ENCODE measurements at regions not wholly inside any gene's neighbourhood (a gene's known extent, or its start where the extent isn't known, plus 50 kb on each side); places are given as distances from the start of the nearest gene placed in this dataset.

DNA sequence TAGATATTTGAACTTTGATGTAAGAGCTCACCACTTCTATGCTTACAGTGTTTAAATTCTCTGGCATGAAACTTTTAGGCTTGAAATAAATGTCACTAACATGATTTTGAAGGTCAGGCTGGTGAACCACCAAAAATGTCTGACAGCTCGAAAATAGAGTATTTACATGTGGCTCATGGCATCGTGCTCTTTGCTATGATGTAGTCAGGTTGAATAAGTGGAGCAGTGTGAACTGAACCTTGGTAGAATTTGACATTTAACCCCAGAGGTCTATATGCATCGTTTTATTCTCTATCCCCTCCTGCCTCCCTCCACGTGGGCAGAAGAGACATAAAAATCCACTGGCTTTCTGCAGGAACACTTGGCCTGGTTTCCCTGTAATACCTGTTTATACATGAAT lies 369.7 kb upstream of the ATP2B1 start:
- DNase-seq (ENCODE audit: low read depth): no peak

DNA sequence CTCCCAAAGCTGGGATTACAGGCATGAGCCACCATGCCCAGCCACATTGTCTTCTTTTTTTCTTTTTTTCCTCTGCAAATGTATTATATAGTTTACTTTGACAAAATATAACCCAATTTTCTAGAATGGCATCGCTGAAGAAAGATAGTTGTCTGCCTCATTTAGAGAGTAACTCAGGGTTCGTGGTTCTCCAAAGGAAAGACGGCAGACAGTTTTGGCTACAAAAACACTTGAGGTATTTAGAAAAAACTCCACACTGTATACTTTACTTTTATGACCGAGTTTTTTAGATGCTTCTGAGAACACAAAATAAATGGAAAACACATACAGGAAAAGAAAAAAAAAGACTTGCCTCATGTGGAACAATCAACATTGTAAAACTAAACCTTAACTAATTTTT lies 369.1 kb upstream of the ATP2B1 start:
- no peak for DNase-seq (ENCODE audit: low read depth)

DNA sequence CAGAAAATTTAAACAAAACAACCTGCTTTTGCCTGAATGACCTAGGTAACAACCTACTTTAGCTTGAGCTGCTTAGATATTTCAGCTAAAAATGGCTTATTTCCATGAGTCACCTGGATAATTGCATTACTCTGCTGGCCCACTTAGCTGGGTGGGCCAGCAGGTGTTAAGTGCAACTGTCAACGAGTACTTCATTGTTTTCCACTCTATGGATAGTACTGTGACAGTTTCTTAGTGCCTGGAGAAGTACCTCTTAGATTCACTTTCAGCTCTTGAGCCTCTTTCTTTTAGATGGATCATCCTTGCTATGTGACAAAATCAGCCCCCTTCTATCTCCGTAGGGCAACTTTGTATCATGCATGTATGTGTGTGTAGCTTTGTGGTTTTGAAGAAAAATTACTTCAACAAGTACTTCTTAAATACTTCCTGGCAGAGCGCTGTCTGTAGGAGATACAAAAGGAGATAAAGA lies 368.2 kb upstream of the ATP2B1 start:
- DNase-seq (ENCODE audit: low read depth): no peak

DNA sequence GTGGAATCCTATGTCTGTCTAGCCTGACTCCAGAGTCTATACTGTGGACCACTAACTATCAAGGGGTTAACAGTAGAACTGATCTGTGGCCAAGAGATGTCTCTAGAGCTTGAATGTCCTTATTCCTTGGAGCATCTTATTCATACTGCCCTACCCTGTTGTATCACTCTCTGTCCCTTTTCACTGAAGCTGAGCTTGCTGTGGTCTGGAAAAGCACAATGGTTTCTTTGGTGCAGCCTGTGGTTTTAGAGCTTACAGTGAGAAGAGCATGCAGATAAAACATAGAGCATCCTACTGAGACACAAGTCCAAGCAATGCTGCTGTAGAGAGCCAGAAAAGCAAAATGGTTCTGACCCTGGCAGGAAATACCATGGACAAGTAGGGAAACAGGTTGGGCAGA lies 367.0 kb upstream of the ATP2B1 start:
- DNase-seq (ENCODE audit: low read depth): no peak

DNA sequence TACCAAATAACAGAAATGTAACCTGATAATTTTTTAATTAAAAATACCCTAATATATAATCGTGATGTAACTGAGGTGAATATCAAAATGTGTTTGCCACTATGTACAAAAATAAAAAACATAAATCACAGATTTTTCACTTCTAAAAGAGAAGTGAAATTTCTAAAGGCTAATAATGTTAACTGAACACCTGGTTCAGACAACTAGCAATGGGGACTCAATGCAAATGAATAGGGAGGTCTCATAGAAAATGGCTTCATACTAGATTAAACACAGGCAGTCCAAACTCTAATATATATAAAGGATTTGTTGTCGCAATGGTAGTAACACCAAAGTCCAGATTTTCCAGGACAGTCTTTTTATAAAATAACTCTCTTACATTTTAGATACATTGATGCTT lies 365.4 kb upstream of the ATP2B1 start:
- DNase-seq (ENCODE audit: low read depth): no peak

DNA sequence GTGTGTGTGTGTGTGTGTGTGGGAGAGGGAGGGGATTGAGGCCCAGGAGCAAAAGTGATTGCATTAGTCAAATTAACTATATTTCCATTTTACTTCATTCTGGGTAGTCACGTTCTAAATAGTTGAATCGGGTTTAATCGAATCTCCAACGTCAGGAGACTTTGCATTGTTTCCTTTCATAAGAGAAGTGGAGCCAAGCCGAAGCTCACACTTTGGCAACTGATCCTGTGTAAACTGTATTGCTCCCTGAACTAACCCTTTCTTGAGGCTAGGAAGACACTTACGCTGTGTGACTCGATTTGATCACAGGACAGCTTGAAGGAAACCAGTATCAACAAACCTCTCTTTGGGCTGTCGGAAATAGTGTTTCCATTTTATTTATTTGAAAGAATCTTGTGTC lies 363.4 kb upstream of the ATP2B1 start:
- no peak for DNase-seq (ENCODE audit: low read depth)

DNA sequence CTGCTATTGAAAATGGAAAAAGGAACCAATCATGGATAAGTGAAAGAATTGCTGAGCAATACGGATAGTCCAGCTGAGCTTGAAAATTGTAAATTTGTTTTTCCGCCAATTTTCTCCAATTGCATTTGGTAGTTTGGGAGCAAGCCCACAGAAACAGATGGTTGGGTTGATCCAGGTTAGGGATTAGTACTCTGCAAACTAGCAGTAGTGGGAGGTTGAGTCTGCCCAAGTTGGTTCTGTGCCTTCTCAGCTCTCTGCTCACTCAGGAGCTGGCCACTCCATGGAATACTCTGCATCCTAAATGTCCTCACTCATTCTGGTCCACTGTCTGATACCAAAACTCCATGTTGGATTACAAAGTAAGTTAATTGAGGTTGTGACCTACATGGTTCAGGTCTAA lies 361.1 kb upstream of the ATP2B1 start:
- DNase-seq (ENCODE audit: low read depth): no peak

DNA sequence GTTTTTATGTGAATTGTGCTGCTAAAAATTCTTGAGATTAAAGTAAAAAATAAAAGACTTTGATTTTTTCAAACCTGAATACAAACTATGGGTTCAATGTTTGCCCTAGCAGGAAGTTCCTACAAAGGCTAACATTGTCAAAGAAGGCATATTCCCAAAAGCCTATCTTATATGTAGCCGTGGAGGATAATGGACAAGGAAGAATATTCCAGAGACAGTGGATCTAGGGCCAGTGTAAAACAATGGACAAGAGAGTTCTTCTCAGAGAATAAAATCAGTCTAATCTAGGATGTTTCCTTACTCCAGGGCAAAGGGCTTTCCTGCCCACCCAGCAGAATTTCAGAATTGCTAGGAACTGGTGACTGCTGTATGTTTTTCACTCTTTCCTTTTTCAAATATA lies 359.2 kb upstream of the ATP2B1 start:
- DNase-seq (ENCODE audit: low read depth): no peak

DNA sequence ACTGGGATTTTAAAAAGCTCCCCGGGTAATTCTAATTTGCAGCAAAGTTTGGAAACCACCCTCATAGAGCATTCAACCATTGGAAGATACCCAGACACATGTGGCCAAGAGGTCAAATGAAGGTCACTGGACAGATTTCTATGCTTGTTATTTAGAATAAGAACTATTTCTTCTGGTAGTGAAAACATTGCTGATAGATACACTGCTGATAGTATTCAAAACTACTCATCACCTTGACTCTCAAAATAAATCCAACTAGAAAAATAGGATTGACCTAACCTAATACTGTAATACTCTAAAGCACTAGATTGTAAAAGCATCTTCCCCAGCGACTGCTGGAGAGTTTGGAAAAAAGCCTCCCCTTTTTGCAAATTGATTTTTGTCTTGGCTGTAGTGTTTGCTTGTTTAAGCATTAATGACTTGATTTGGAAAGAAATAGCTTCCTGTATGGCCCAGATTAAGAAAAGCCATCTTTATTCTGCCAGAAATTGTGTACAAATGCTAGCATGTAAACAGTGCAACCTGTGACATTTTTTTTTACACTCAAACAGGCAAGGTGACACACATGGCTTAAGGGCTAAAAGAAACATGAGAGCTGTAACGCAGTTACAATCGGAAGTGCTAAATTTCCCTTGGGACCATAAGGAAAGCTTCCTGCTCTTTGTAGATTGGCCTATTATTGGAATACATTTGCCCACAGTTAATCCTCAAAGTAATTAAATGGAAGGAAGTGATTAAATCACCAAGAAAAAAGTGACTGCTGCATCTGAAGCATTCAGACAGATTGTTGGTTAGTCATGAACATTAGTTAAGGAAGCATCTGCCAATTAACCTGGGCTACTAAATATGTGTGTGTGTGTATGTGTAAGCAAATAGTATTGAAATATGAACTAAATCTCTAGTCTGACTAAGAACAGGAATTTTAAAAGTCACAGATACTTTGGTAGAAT lies 356.5 kb upstream of the ATP2B1 start:
- DNase-seq (ENCODE audit: low read depth): no peak

DNA sequence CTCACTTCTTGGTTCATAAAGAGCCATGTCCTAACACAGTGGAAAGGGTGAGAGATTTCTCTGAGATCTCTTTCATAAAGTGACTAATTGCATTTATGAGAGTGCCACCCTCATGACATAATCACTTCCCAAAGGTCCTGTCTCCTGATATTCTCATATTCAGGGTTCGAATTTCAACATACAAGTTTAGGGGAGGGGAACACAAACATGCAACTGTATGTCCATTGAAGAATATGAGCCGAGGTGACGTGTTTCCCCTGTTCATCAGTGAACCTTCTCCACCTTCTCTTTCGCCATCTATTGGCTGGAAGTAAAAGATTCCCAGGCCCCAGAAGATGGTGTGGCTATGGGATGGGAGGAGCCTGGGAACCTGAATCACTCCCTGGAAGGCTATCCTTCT lies 354.2 kb upstream of the ATP2B1 start:
- no peak for DNase-seq (ENCODE audit: low read depth)

DNA sequence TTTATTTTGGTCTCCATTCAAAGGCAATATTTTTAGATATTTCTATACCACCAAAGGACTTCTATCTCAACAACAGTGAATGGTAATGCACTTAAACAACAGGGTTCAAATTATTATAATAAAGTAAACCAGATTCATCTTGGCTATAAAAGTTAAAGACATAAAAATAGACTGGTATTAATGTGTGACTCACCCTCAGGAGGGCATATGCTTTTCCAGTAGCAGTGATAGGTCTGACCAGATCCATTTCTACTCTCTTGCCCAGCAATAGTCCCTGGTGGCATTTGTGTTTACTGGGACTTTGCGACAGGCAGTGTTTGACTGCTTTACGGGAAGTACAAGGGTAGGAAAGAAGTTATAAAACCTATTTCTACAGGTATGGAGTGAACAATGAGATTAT lies 353.2 kb upstream of the ATP2B1 start:
- DNase-seq (ENCODE audit: low read depth): no peak

DNA sequence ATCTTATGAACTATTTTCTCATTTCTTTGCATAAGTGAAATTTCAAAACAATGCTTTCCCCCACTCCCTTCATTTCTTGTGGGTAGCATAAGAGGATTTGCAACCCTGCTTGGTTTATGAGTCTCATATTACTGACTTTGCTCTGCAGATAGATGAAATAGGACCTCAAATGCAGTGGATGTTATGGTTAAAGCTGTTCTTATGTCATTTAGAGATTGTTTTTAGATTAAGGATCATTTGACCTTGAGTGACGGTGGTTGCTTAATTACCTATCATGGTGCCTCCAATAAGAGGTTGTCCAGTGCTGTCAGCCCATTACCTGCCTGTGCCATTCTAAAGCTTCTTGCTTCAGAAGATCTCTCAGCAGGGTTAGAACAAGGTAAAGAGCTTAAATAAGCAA lies 351.4 kb upstream of the ATP2B1 start:
- DNase-seq (ENCODE audit: low read depth): no peak

DNA sequence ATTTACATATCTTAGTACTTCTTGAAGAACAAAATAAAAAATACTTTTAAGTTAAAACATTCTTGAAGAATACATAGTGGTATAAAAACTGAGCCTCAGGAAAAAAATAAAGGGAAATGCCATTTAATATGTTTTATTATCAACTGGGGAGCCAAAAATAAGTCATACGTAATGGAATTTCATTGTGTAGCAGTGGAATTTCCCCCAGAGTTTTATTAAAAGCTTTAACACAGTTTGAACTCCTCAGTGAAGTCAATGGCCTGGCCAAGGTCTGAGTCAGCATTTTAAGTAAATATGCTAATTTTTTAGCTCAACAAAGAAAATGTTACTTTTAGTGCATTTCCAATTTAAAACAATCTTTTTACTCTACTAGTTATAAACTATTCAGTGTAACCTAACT lies 350.1 kb upstream of the ATP2B1 start:
- peak; percentile 74 for DNase-seq (ENCODE audit: low read depth)

DNA sequence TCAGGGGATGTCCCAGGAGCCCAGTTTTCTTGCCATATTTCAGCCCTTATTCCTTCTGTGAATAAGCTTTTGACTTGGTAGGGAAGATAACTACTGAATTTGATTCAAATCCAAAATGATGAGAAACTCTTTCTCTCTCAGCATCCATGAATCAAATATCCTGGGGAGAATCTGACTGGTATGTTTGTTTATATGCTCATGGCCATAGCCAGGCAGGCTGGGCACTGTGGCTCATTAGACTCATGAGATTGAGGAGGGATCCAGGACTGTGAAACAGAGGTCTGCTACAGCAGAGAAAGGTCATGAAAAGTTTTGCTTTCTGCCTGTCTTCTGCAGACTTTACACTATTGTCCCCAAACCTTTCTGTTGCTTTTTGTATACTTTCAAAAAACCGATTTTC lies 346.4 kb upstream of the ATP2B1 start:
- DNase-seq (ENCODE audit: low read depth): no peak

DNA sequence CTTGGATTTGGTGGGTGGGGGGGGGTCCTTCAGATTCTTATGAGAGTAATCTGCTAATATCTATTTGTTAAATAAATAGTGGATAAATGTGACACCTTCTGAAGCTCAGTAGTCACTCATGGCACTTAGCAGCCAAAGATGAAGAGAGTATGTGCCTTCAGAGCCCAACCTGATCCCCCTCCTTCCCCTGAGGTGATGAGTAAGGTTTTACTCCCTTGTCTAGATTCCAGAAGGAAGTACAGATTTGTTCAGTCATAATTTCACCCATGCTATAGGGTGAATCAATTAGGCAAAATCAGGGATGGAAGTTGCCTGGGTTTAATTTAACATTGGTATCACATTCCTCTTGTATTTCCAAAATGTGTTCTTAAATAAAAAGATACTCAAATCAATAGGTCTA lies 340.3 kb upstream of the ATP2B1 start:
- no peak for DNase-seq (ENCODE audit: low read depth)

DNA sequence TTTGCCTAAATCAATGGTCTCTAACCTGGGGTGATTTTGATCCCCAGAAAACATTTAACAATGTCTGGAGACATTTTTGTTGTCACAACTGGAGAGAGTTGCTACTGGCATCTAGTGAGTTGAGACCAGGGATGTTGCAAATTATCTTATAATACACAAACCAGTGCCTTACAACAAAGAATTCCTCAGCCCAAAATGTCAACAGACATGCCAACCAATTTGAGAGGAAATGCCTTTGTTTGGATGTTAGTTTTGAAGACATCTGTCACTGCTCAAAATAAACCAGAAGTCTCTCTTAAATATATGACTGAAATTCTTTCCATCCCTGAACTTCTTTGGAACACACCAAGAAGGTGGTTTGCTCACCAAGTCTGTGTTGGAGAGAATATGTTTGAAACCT lies 336.9 kb upstream of the ATP2B1 start:
- DNase-seq (ENCODE audit: low read depth): no peak

DNA sequence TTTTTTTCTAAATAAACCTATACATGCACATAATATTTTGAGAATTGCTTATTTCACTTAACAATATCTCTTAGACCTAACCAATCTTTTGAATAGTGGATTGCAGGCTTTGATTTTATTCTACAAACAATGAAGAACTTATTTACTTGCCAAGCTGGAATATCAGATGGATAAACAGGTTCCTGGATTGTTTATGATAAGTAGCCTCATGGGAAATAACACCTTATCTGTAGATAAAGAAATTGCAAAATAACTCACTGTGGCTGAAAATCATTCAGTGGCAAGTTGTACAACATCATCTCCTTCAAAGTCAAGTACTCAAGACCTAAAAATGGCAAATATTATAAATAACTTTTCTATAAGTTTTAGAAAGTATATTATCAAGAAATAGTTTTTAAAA lies 335.4 kb upstream of the ATP2B1 start:
- no peak for DNase-seq (ENCODE audit: low read depth)

DNA sequence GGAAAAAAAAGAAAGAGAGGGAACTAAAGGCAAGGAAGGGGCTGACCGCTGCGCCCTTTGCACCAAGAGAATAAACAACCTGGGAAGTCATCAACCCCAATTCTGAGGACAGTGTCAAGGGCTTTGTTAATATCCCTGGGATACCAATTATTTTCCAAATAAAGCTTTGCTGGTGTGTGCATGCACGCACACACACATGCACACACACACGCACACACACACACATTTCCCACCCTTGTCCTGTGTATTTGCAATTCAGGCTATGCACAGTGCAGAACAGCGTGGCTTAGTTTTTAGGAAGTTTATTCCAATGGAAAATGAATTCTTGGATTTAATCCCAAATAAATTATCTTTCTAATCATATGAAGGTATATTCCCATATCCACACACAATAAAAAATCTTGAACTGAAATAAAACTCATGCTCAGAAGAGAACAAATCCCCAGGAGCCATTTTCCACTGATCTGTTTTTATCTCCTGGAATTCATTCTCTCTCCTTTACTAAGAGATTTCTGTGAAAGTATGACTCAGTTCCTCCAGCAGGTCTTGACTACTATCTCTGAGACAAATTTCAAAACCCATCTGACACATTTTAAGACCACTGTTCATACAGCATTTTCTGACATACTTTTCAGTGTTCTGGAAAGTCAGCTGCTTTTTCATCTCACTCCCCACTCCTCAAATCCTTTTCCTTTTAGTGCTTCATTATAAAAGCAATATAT lies 334.4 kb upstream of the ATP2B1 start:
- DNase-seq (ENCODE audit: low read depth): no peak

DNA sequence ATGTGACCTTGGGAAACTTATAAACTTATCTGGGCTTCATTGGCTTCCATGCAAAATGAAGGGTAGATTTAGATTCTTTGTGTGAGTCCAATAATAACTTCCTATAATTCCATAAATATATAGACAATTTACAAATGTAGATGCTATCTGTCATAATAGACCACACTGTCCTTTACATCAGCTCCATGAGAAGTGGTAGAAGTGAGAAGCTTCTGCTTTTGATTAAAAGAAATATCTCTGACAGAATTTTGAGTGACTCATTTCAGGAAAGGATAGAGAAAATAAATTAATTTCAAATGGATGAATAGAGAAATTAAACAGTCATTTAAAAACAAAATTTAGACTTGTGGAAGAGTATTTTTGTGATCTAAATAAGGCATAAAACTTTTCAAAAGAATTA lies 329.7 kb upstream of the ATP2B1 start:
- DNase-seq (ENCODE audit: low read depth): no peak

DNA sequence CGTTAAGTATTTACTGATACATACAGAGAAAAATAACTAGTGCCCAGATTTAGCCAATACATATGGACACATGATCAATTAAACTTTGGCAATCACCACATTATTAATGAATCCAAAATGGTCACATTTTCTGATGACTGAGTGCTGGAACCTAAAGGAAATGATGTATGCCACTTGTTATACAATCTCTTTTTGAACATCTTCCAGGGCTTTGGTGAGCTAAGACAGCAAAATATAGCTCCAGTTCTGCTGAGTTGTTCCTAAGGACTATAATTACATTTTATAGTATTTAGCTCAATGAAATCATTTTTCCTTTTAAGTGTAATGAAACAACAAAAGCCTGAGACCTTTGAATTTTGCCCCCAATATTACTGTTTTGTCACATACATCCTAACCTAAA lies 329.1 kb upstream of the ATP2B1 start:
- DNase-seq (ENCODE audit: low read depth): no peak

DNA sequence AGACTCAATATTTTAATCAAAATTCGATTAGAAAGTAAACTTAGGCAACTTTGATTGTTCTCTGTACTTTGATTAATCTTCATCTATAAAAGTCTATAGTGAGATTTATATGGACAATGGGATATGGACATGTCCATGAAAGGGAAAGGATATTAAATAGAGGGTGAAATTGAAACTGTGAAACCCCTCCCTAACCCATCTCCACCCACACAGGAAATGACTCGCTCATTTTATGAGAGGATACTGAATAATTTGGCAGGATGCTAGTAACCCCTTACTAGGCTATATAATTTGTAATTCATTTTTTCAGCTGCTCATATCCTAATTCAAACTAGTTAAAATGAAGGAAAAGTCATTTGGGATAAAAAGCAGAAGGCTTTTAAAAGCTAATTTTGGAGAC lies 328.0 kb upstream of the ATP2B1 start:
- no peak for DNase-seq (ENCODE audit: low read depth)

DNA sequence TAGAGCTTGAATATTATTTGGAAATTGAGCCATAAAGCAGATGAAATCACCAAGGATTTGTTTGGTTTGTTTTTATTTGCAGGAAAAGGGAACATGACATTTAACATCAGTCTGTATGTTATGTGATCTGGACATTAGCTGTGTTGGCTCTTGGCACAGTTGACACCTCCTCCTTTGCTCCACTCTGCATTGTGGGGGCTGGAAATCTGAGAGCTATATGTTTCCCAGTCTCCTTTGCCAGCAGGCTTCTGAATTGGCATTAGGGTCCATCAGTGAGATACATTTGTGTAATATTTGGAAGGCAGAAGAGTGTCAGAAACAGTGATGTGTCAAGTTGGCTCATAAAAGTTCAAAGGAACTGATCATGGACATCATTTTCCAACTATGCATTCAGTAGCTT lies 322.1 kb upstream of the ATP2B1 start:
- no peak for DNase-seq (ENCODE audit: low read depth)

DNA sequence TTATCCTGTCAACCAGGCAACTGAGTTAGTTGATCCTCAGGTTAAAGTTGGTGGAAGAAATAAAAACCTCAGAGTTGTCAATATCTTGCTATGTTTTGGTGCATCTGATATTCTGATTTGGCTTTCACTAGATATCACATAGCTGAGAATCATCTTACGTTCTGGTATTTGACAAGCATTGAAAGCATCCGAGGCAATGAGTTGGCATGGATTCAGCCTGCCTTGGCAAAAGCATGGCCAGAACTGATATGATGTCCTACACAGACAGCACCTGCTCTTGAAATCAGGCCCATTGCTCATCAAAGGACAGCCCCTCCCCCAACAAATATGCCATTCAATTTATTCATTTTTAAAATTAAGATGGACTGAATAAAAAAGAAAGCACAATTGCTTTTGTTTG lies 320.7 kb upstream of the ATP2B1 start:
- no peak for DNase-seq (ENCODE audit: low read depth)

DNA sequence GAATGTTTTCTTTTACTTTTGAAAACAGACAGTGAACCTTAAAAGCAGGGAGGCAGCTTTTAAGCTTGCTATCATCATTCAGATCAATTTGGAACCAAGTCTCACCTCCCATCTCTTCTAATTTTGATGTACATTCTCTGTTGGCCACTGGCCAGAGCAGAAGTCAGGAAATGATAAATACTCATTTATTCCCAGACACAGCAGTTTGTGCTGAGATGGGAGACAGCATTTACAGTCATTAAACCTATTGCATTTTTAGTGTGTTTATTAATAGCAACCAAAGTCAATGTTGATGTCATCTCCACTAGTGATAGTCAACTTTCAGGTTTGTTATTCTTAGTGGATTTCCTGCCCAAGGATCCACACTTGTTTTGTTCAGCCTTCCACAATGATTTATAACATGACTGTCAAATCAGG lies 320.0 kb upstream of the ATP2B1 start:
- DNase-seq (ENCODE audit: low read depth): no peak
